H1 (cell line): ENCODE measurements at regions not wholly inside any gene's neighbourhood (a gene's known extent, or its start where the extent isn't known, plus 50 kb on each side); places are given as distances from the start of the nearest gene placed in this dataset.

Experiments
- ASH2L ChIP-seq: fragments of 200-600, 300-600 bp; sonication (generic); IDR thresholded peaks from one replicate; pipeline ENCODE4 v1.7.1; 2017; ENCODE audit warnings: low read length
- EZH2 ChIP-seq: fragments of 200-600 bp; sonication (generic); IDR thresholded peaks from 2 replicates; pipeline ENCODE4 v1.7.1; 2012; ENCODE audit warnings: low read depth, mild to moderate bottlenecking, moderate library complexity, low read length, inconsistent platforms; ENCODE audit not compliant: severe bottlenecking
- NRF1 ChIP-seq: IDR thresholded peaks from 2 replicates; pipeline ENCODE4 v1.6.1; 2011; ENCODE audit warnings: mild to moderate bottlenecking, low read depth, low read length, improper control_type of control experiment
- RXRA ChIP-seq: IDR thresholded peaks from 2 replicates; pipeline ENCODE4 v1.6.1; 2011; ENCODE audit warnings: low read depth, mild to moderate bottlenecking, low read length, moderate library complexity; ENCODE audit not compliant: insufficient read depth
- TAF1 ChIP-seq: IDR thresholded peaks from 2 replicates; pipeline ENCODE4 v1.6.1; 2011; ENCODE audit warnings: mild to moderate bottlenecking, low read depth, low read length
- ZNF274 ChIP-seq: IDR thresholded peaks from 2 replicates; pipeline ENCODE4 v1.7.0; 2012; ENCODE audit warnings: low read length, borderline replicate concordance; ENCODE audit errors: extremely low read depth

DNA sequence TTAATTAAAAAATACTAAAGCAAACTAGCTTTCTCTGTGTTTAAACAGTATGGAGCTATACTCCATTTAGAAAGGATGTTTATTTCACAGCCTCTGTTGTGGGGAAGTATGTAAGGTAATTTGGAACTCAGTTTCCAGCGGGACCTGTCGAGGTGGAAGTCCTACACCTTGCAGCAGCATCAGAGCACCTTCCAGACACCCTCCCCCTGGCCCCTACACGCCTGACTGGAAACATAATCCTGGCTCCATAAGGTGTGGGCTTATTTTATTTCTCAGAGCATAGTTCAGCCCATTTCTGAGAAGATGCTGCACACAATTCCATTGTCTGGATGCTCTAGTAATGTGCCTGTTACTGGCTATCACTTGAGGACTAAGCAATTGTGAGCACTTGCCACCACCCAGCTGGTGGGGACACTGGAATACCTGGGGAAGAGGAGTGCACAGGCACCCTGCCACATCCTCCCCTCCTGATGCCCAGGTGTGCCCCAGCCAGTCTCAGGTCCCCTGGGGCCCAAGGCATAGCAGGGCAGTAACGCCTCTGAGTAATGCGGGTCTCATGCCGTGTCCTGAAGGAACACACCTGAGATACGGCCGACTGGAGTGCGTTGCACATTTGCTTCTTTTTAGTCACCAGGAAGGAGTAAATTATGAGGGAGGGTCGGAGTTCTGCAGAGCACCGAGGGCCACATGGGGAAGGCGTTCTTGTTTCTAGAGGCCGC is 556.5 kb downstream of the QKI start (continued):
- TF ChIP-seq RXRA (no peak), EZH2 (no peak), ASH2L (no peak), ZNF274 (no peak), TAF1 (no peak), NRF1 (no peak)
